Chondrocyte (in vitro differentiated cells): ENCODE measurements at regions not wholly inside any gene's neighbourhood (a gene's known extent, or its start where the extent isn't known, plus 50 kb on each side); places are given as distances from the start of the nearest gene placed in this dataset.

ENCODE experiments used
- DNase-seq: peaks from one replicate; pipeline ENCODE4 v3.0.0; 2021; ENCODE audit warnings: mixed read lengths, low spot score
- H3K27ac Mint-ChIP-seq: one replicate; pipeline ENCODE4 v1.8.0; 2021; ENCODE audit warnings: mild to moderate bottlenecking, moderate library complexity, mixed read lengths; ENCODE audit not compliant: unreplicated experiment
- H3K27me3 Mint-ChIP-seq: 2 replicates; pipeline ENCODE4 v1.8.0; 2021; ENCODE audit warnings: low read depth, mixed read lengths
- H3K36me3 Mint-ChIP-seq: 2 replicates; pipeline ENCODE4 v1.8.0; 2021; ENCODE audit warnings: low read depth, mixed read lengths
- H3K4me1 Mint-ChIP-seq: 2 replicates; pipeline ENCODE4 v1.8.0; 2021; ENCODE audit warnings: low read depth, mild to moderate bottlenecking, mixed read lengths
- H3K4me3 Mint-ChIP-seq: one replicate; pipeline ENCODE4 v1.8.0; 2021; ENCODE audit warnings: mild to moderate bottlenecking, moderate library complexity, mixed read lengths; ENCODE audit not compliant: unreplicated experiment
- H3K9me3 Mint-ChIP-seq: 2 replicates; pipeline ENCODE4 v1.8.0; 2021; ENCODE audit warnings: low read depth, mixed read lengths
- TF ChIP-seq, protein P1 (sequence below): fragments of 200-600 bp; sonication (generic); IDR thresholded peaks from 2 replicates; pipeline ENCODE4 v1.5.0; 2021; ENCODE audit warnings: antibody characterized with exemption, mild to moderate bottlenecking, moderate library complexity

DNA sequence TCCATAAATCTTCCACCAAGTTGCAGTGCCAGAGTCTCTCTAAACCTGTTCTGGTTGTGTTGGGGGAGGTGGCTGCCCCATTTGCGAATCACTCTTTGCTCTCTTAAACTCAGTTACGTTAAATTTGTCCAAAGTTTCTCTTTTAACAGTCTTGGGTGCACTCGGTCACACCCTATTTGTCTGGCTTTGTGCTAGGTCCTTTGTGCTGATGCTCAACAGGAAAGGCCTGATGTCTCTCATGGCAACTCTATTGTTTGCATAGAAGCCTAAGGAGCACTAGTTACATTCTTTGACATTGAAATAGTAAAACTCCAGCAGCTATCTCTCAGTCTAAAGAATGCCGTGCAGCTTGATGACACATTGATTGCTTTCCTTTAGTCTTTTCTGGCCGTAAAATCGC, 105.1 kb downstream of the TRMT11 start:
- TF ChIP-seq, protein P1, sequence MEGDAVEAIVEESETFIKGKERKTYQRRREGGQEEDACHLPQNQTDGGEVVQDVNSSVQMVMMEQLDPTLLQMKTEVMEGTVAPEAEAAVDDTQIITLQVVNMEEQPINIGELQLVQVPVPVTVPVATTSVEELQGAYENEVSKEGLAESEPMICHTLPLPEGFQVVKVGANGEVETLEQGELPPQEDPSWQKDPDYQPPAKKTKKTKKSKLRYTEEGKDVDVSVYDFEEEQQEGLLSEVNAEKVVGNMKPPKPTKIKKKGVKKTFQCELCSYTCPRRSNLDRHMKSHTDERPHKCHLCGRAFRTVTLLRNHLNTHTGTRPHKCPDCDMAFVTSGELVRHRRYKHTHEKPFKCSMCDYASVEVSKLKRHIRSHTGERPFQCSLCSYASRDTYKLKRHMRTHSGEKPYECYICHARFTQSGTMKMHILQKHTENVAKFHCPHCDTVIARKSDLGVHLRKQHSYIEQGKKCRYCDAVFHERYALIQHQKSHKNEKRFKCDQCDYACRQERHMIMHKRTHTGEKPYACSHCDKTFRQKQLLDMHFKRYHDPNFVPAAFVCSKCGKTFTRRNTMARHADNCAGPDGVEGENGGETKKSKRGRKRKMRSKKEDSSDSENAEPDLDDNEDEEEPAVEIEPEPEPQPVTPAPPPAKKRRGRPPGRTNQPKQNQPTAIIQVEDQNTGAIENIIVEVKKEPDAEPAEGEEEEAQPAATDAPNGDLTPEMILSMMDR = no peak
- no peak for DNase-seq
- Mint-ChIP-seq H3K4me1 (no peaks in the 10 kb centered on the region), H3K27me3 (no peaks in the 10 kb centered on the region), H3K27ac (no peak overlapping the region), H3K36me3 (peaks cover 2% of the 10 kb centered on the region), H3K9me3 (no peaks in the 10 kb centered on the region), H3K4me3 (no peak overlapping the region)

DNA sequence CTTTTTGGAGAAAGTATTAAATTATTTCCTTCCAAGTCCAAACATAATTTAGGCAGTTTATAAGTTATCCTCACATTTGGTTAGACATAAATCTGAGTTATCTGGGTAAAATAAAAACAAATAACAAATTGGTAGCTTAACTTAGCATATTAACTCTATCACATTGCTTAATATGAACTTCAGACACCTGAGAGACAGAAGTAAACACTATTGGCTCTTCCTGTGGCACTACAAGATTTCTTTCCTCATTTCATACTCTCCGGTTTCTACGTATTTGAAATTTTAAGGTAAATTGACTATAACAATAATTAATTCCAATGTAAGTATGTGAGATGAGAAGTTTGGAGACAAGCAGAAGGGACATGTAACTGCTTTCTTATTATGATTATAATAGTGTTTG, 106.8 kb downstream of the TRMT11 start:
- no peak overlapping the region for H3K4me3 Mint-ChIP-seq
- no peaks in the 10 kb centered on the region for H3K27me3 Mint-ChIP-seq
- H3K9me3 Mint-ChIP-seq = no peaks in the 10 kb centered on the region
- no peaks in the 10 kb centered on the region for H3K4me1 Mint-ChIP-seq
- no peak for DNase-seq
- peaks cover 2% of the 10 kb centered on the region for H3K36me3 Mint-ChIP-seq
- no peak overlapping the region for H3K27ac Mint-ChIP-seq
- TF ChIP-seq, protein P1 = no peak

DNA sequence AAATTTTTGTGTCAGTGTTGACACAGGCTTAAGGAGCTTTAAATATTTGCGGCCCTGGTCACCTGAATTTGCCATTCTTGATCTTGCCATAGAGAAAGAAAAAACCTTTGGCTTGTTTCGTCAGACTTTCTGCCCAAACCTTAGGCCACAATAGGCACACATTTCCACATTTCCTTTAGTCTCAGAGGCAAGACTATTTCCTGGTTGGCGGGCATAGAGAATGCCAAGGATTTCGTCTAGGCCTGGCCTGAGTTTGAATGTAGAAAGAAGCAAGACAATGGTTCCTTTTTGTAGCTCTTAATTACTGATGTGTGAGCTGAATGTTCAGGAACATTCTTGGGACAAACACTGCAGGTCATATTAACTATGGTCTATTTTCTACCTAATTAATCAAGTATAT, 108.1 kb downstream of the TRMT11 start:
- Mint-ChIP-seq H3K4me1 (no peaks in the 10 kb centered on the region), H3K27me3 (no peaks in the 10 kb centered on the region), H3K9me3 (no peaks in the 10 kb centered on the region), H3K36me3 (peaks cover 2% of the 10 kb centered on the region), H3K27ac (no peak overlapping the region), H3K4me3 (no peak overlapping the region)
- no peak for DNase-seq
- TF ChIP-seq, protein P1 = no peak

DNA sequence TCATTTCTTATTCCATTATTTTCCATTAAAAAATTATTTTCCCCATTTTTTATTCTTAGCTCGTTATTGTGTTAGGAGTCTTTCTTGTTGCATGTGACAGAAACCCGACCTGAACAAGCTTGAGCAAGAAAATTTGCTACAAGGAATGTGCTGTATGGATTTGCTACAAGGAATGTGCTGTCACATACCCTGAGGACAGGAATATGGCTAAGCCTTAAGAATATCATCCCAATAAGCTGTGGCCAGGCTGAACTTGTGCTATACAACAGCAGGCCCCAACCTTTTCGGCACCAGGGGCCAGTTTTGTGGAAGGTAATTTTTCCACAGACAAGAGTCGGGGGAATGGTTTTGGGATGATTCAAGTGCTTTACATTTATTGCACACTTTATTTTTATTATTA, 114.0 kb downstream of the TRMT11 start:
- peaks cover 2% of the 10 kb centered on the region for H3K9me3 Mint-ChIP-seq
- no peak overlapping the region for H3K27ac Mint-ChIP-seq
- H3K4me1 Mint-ChIP-seq = no peaks in the 10 kb centered on the region
- TF ChIP-seq, protein P1 = no peak
- H3K27me3 Mint-ChIP-seq = no peaks in the 10 kb centered on the region
- DNase-seq = no peak
- H3K36me3 Mint-ChIP-seq = peaks cover 6% of the 10 kb centered on the region
- H3K4me3 Mint-ChIP-seq = no peak overlapping the region

DNA sequence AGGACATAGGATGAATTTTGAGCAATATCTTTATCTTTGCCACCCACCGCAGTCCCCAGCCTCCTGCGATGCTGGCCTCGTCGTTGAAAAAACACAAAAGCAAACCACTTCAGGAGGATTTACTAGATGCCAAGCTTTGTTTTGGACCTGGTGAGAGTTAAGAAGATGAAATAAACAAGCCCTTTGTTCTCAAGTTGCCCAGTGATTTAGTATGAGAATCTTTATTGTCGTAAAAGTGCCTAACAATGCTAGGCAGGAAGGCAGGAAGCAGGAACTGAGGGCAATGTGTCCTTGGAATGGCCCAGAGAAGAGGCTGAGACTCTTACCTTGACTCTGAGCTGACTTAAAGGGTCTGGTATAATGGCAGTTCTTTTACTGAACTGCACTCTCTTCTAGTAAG, 116.0 kb downstream of the TRMT11 start:
- TF ChIP-seq, protein P1 = no peak
- no peak overlapping the region for H3K4me3 Mint-ChIP-seq

More for the DNA sequence above, 116.0 kb downstream of the TRMT11 start:
- DNase-seq = no peak
- Mint-ChIP-seq H3K9me3 (peaks cover 2% of the 10 kb centered on the region), H3K27me3 (no peaks in the 10 kb centered on the region), H3K4me1 (no peaks in the 10 kb centered on the region), H3K36me3 (peaks cover 6% of the 10 kb centered on the region), H3K27ac (no peak overlapping the region)
